Common myeloid progenitor, CD34-positive (primary cell): ENCODE measurements at regions not wholly inside any gene's neighbourhood (a gene's known extent, or its start where the extent isn't known, plus 50 kb on each side); places are given as distances from the start of the nearest gene placed in this dataset.

ENCODE experiments used
- CTCF ChIA-PET: fragments of 350-600 bp; sonication (Branson Sonifier 250); formaldehyde crosslinking; loops from one replicate; lab custom pipeline; 2021; ENCODE audit warnings: antibody characterized with exemption; lab: Charles Lee
- POLR2A ChIA-PET: fragments of 350-600 bp; sonication (Branson Sonifier 250); formaldehyde crosslinking; loops from one replicate; lab custom pipeline; 2021; ENCODE audit warnings: antibody characterized with exemption; lab: Charles Lee
- DNase-seq, 3 donors: peaks; one replicate each; pipeline versions ENCODE4 v3.0.0 to v3.0.0-alpha.2; 2013
- H3K27ac ChIP-seq, 2 experiments: 1 replicate in 1 of 2; 2 replicates in 1 of 2; pipeline ENCODE4 v1.7.0; 2013; ENCODE audit warnings: inconsistent platforms in 2 of 2, low read length in 2 of 2, mild to moderate bottlenecking in 2 of 2, low read depth in 1 of 2, moderate library complexity in 1 of 2; ENCODE audit not compliant: severe bottlenecking in 2 of 2, insufficient read depth in 1 of 2, poor library complexity in 1 of 2
- H3K27me3 ChIP-seq, 5 experiments: replicated peaks in 2 of 5; 1 replicate in 3 of 5; 2 replicates in 2 of 5; pipeline versions ENCODE4 v1.6.1 to v1.7.0; 2013; ENCODE audit warnings: low read length in 4 of 5, mild to moderate bottlenecking in 2 of 5, moderate library complexity in 2 of 5, inconsistent platforms in 1 of 5; ENCODE audit not compliant: insufficient read depth in 5 of 5, control insufficient read depth in 4 of 5
- H3K36me3 ChIP-seq, 4 experiments: 1 replicate in 2 of 4; 2 replicates in 2 of 4; pipeline versions ENCODE4 v1.6.1 to v1.7.0; 2013; ENCODE audit warnings: low read length in 3 of 4, control low read depth in 1 of 4, mild to moderate bottlenecking in 1 of 4; ENCODE audit not compliant: control insufficient read depth in 4 of 4, insufficient read depth in 4 of 4
- H3K4me1 ChIP-seq, 4 experiments: 1 replicate in 3 of 4; 2 replicates in 1 of 4; pipeline versions ENCODE4 v1.6.1 to v1.7.1; 2013; ENCODE audit warnings: low read length in 3 of 4, mild to moderate bottlenecking in 3 of 4, control low read depth in 1 of 4, inconsistent platforms in 1 of 4, moderate library complexity in 1 of 4; ENCODE audit not compliant: control insufficient read depth in 4 of 4, insufficient read depth in 4 of 4; ENCODE audit errors: control extremely low read depth in 1 of 4
- H3K4me3 ChIP-seq, 7 experiments: 1 replicate in 4 of 7; 2 replicates in 3 of 7; pipeline versions ENCODE4 v1.5.1 to v1.7.0; 2013; ENCODE audit warnings: mild to moderate bottlenecking in 7 of 7, low read length in 6 of 7, moderate library complexity in 6 of 7, inconsistent platforms in 2 of 7, low read depth in 2 of 7, control low read depth in 1 of 7; ENCODE audit not compliant: insufficient read depth in 4 of 7, control insufficient read depth in 1 of 7; ENCODE audit errors: extremely low read depth in 1 of 7
- H3K9me3 ChIP-seq, 5 experiments: 1 replicate in 4 of 5; 2 replicates in 1 of 5; pipeline versions ENCODE4 v1.6.1 to v1.7.1; 2013; ENCODE audit warnings: low read length in 4 of 5, mild to moderate bottlenecking in 2 of 5, inconsistent platforms in 1 of 5, low read depth in 1 of 5, moderate library complexity in 1 of 5; ENCODE audit not compliant: control insufficient read depth in 4 of 5, insufficient read depth in 2 of 5; ENCODE audit errors: control extremely low read depth in 1 of 5
- WGBS: methylation state at CpG from one replicate; pipeline ENCODE4 v1.1.5; 2013; ENCODE audit not compliant: insufficient coverage; 5-methylcytosine and 5-hydroxymethylcytosine counted together

DNA sequence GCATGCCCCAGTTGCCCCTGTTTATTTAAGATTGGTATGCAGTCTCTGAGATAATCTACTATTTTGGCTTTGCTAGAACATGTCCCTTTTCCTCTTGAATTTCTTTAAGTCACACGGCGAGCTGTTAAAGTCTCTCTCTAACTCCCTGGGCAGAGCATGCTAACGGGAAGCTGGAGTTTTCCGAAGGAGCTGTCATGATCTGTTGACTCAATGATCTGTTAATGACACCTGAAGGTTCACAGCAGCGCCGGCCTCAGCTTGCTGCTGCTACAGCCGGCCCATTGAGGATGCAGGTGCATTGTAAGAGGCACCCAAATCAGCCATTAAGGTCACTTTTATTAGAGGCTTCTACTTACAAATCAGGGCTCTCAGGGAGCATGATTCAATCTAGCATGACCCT is 1203.4 kb downstream of the MAT2B start:
- DNase-seq: no peak
- ChIA-PET POLR2A (no interaction called here), CTCF (no interaction called here)
- Histone ChIP-seq H3K27me3 (no peaks in the 10 kb centered on the region), H3K4me3 (no peak overlapping the region), H3K4me1 (no peaks in the 10 kb centered on the region), H3K36me3 (no peaks in the 10 kb centered on the region), H3K27ac (no peak overlapping the region), H3K9me3 (no peaks in the 10 kb centered on the region)
- WGBS: 68% methylated on average over 7 of the region's 7 CpGs

DNA sequence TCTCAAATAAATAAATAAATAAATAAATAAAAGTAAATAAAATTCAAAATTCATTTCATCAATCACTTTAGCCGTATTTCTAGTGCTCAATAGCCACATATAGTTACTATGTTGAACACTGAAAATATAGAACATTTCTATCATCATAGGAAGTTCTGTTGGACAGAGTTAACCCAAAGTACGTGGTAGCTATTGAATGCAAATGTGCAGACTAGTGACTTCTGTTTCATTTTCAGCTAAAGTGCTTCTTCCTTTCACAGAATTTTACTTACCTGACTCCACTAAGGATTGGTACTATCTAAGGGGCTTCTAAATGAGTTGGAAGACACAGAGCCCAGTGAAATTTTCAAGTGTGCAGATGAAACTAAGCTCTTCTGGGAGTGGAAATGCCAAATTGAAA is 1208.3 kb downstream of the MAT2B start:
- CTCF ChIA-PET: interaction anchor here (1.1 kb wide), 1 partner anchor 69 kb away, joined by 3 read pairs; no protein-coding TSS in a partner anchor
- no peak for DNase-seq
- Histone ChIP-seq H3K4me1 (no peaks in the 10 kb centered on the region), H3K36me3 (no peaks in the 10 kb centered on the region), H3K27ac (no peak overlapping the region), H3K4me3 (no peak overlapping the region), H3K27me3 (no peaks in the 10 kb centered on the region), H3K9me3 (no peaks in the 10 kb centered on the region)
- POLR2A ChIA-PET: no interaction called here
- WGBS: no CpG with 5 or more reads among the region's 2 CpGs

DNA sequence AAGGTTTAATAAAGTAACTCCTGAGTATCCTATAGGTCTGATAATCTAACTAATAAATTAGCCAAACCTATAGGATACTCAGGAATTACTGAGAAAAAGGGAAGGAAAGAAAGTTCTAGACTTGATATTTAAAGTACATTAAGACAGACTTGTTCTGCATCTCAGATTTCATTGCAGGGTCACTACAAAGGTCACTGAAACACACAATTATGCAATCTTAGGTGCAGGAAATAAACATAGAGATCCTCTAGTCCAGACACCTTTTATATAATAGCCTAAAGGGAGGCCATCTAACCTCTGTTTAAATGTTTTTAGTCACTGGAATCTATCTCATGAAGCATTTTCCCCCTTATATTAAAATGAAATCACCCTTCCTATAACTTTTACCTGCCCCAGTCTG is 1215.7 kb downstream of the MAT2B start:
- CTCF ChIA-PET: no interaction called here
- H3K4me1 ChIP-seq: no peaks in the 10 kb centered on the region
- POLR2A ChIA-PET: no interaction called here

DNA sequence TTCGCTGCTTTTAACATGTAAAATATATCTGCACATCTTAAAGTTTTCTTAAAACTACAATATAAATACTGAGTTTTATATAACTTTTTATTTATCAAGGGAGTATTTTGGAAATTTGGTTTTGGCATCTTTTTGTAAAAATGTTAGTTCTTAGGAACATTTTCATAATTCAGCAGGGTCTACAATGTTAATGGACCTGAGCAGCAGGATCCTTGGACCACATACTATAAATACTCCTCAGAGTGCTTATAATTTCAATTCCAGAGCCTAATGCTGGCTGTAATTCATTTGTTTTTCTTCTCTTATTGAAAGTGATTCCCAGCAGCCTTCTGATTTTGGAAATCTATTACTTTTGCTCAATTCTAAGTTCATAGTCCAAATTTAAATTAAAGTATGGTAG is 1216.2 kb downstream of the MAT2B start:
- Histone ChIP-seq H3K9me3 (no peaks in the 10 kb centered on the region), H3K4me3 (no peak overlapping the region), H3K27ac (no peak overlapping the region), H3K27me3 (no peaks in the 10 kb centered on the region), H3K4me1 (no peaks in the 10 kb centered on the region), H3K36me3 (no peaks in the 10 kb centered on the region)
- ChIA-PET POLR2A (no interaction called here), CTCF (no interaction called here)
- DNase-seq: no peak
- no CpG with 5 or more reads among the region's 1 CpG for WGBS

More for the DNA sequence above, 1215.7 kb downstream of the MAT2B start:
- Histone ChIP-seq H3K36me3 (no peaks in the 10 kb centered on the region), H3K27me3 (no peaks in the 10 kb centered on the region), H3K9me3 (no peaks in the 10 kb centered on the region), H3K4me3 (no peak overlapping the region), H3K27ac (no peak overlapping the region)
- no peak for DNase-seq

DNA sequence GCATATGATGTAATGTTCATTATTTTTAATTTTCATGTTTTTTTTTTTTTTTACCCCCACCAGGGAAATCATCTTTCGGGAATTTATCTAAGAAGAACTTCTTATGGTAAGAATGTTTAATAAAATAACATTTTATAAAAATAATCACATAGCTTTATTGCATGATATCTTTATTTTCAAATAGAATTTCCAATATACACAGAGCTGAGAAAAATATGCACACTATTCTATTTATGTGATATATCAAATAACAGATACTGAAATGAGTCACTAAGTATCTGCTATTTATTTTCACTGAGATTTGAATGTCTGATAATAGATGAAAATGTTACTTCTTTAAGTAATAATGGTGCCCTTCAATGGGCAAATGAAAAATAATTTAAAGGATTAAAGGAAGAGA is 1217.3 kb downstream of the MAT2B start:
- WGBS: no CpG with 5 or more reads among the region's 1 CpG

DNA sequence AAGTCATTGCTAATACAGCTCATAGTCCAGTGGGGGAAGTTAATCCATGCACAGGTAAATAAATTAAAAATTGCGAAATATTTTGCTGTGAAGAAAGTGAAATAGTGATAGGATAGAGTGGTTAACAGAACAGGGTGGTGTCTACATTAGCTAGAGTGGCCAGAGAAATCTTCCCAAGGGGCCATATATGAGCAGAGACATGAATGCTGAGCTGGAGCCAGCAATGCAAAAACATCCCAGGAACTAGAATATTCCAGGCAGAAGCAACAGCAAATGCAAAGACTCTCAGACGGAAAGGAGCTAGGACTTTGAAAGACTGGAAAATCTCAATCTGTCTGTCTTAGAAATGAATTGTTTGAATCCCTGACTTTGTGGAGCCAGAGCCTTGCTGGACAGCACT is 1221.6 kb downstream of the MAT2B start:
- POLR2A ChIA-PET: no interaction called here
- Histone ChIP-seq H3K27ac (no peak overlapping the region), H3K4me1 (no peaks in the 10 kb centered on the region), H3K4me3 (no peak overlapping the region), H3K9me3 (no peaks in the 10 kb centered on the region), H3K27me3 (no peaks in the 10 kb centered on the region), H3K36me3 (no peaks in the 10 kb centered on the region)
- 100% methylated on average over 2 of the region's 2 CpGs for WGBS
- CTCF ChIA-PET: interaction anchor here (1.1 to 1.2 kb wide), 2 partner anchors 9 to 28 kb away, joined by 3 to 4 read pairs; no protein-coding TSS in a partner anchor
- DNase-seq: no peak

More for the DNA sequence above, 1217.3 kb downstream of the MAT2B start:
- CTCF ChIA-PET: no interaction called here
- no peak overlapping the region for H3K27ac ChIP-seq
- H3K36me3 ChIP-seq: no peaks in the 10 kb centered on the region
- no peaks in the 10 kb centered on the region for H3K4me1 ChIP-seq
- H3K27me3 ChIP-seq: no peaks in the 10 kb centered on the region
- no peak for DNase-seq
- H3K4me3 ChIP-seq: no peak overlapping the region
- no peaks in the 10 kb centered on the region for H3K9me3 ChIP-seq
- POLR2A ChIA-PET: no interaction called here

DNA sequence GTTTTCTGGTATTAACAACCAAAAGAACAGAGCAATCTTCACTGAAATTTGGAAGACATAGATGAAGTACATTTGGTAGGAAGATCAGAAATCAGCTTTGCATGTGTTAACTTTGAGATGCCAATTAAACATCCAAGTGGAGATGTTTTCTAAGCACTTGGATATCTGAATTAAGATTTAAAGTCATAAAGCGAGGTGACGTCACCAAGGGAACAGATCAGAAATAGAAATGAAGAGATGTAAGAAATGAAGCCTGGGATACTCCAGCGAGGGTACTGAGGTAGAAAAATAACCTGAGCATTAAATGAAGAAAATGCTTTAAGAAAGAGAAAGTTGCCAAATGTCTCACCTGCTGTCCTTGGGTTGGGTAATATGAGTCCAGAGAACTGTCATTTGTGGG is 1223.3 kb downstream of the MAT2B start:
- no peaks in the 10 kb centered on the region for H3K36me3 ChIP-seq
- H3K4me1 ChIP-seq: no peaks in the 10 kb centered on the region
- POLR2A ChIA-PET: no interaction called here
- H3K4me3 ChIP-seq: no peak overlapping the region
- WGBS: 100% methylated on average over 3 of the region's 3 CpGs
- H3K27me3 ChIP-seq: no peaks in the 10 kb centered on the region
- no peak for DNase-seq
- no peak overlapping the region for H3K27ac ChIP-seq
- CTCF ChIA-PET: no interaction called here
- no peaks in the 10 kb centered on the region for H3K9me3 ChIP-seq
